ENCODE measurements at regions not wholly inside any gene's neighbourhood (a gene's known extent, or its start where the extent isn't known, plus 50 kb on each side); places are given as distances from the start of the nearest gene placed in this dataset.

DNA sequence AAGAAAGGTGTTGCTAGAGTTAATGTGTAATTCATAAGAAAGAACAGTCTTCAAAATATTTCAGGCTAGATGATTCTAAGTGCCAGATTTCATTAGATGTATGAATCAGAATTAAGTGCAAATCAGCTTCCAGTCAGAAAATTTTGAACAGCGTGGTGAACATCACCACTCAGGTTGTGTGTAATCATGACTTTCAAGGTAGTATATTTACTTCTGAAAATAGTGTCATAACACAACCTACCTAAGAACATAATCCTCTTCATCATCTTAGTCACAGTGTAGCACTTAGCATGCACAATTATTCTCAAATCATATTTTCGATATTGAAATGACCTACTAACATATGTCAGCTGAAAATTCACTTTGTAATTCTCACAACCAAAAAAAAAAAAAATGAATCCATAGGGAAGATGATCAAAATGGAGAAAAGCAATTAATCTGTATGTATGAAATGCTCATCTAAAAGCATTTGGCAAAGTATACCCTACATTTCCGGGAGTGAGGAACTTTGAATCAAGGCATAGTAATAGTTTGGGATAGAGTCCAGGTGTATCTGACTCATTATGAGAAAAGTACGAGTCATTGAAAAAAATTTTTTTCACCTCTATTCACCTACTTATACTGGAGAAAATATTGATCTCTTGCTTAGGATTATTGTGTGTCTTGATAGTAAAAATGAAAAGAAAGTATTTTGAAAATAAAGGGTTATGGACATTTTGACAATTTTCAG is 221.8 kb upstream of the CHRM3 start:
- FAIRE-seq (no peak), DNase-seq (ENCODE audit: insufficient read length, low spot score) (no peak)

DNA sequence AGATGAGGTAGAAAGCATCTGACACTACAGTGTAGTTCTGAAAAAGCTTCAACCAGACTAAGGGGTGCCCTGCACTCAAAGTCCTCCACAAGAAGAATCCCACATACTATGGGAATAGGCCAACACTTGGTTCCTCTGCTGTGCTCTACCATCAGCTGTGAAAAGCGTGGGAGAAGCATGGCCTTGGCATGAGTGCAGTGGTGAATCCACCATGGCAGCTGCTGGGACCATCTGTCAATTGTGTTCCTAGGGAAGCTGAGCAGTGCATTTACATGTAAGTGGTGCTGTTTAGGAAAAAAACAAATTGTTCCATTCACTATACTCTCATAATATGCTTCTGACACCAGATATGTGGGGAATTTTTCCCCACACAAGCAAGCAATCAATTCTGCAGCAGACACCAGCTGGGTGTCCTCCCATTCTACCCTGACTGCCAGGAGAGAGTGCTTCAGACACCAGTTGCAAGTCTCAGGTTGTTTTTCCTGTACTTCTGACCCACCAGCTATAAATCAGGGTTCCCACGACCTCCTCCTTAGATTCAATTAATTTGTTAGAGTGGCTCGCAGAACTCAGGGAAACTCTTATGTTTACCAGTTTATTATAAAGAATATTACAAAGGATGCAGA is 230.8 kb upstream of the CHRM3 start:
- FAIRE-seq (no peak), DNase-seq (ENCODE audit: insufficient read length, low spot score) (no peak)
- TF ChIP-seq SPI1 (IDR thresholded peaks at IDR 0.05; ENCODE audit: low read depth, low read length), result no peak
- no peak for TF ChIP-seq POLR2A (IDR thresholded peaks at IDR 0.05; ENCODE audit: low read depth, low read length)
- TF ChIP-seq POU2F2 (IDR thresholded peaks at IDR 0.05; ENCODE audit: low read depth, low read length), result no peak
- TF ChIP-seq TAF1 (IDR thresholded peaks at IDR 0.05; ENCODE audit: low read depth, low read length), result no peak
- no peak for TF ChIP-seq POLR2AphosphoS5 (IDR thresholded peaks at IDR 0.05; ENCODE audit: low read depth, low read length)
- no peak for TF ChIP-seq PAX5 (IDR thresholded peaks at IDR 0.05; ENCODE audit: insufficient read depth, low read length, severe bottlenecking)

More for the DNA sequence above, 221.8 kb upstream of the CHRM3 start:
- no peak for TF ChIP-seq SPI1 (IDR thresholded peaks at IDR 0.05; ENCODE audit: low read depth, low read length)

DNA sequence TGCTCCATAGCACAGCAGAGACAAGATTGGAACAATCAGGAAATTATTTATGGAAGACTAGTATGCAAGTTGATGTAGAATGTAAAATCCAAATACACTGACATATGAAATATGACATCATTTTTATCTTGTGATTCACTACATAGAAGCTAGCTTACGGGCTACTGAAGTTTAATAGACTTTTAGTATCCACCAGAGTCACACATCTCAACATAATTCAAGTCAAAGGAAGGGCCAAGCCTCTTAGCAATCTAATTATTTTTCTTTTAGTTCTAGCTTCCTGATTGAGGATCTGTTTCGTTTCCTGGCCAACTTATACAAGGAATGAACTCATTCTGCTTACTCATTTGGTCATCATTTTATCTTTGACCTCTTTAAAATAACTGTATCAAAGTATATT is 234.4 kb upstream of the CHRM3 start:
- DNase-seq (ENCODE audit: insufficient read length, low spot score) (no peak), FAIRE-seq (no peak)
- TF ChIP-seq PAX5 (IDR thresholded peaks at IDR 0.05; ENCODE audit: insufficient read depth, low read length, severe bottlenecking), result no peak

DNA sequence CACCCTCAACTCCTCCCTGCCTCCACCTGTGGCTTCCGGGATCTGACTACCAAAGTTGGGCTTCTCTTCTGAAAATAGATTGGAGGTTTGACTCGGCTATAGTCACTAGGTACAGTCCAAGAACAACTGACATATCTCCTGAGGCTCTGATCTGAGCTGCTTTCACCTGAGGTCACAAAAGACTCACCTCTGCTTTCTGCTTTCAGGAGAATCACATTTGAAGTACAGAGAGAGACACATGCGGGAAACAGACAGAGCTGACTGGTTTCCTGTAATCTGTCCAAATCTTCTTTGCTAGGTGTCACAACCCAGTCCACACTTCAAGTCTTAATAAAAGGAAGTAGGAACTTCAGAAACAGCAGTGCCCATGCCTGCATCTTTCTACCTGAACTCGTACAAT is 245.4 kb upstream of the CHRM3 start:
- no peak for TF ChIP-seq POLR2AphosphoS5 (IDR thresholded peaks at IDR 0.05; ENCODE audit: low read depth, low read length)
- TF ChIP-seq PAX5 (IDR thresholded peaks at IDR 0.05; ENCODE audit: insufficient read depth, low read length, severe bottlenecking), result no peak
- TF ChIP-seq POU2F2 (IDR thresholded peaks at IDR 0.05; ENCODE audit: low read depth, low read length), result no peak
- no peak for TF ChIP-seq POLR2A (IDR thresholded peaks at IDR 0.05; ENCODE audit: low read depth, low read length)
- FAIRE-seq (no peak), DNase-seq (ENCODE audit: insufficient read length, low spot score) (no peak)

DNA sequence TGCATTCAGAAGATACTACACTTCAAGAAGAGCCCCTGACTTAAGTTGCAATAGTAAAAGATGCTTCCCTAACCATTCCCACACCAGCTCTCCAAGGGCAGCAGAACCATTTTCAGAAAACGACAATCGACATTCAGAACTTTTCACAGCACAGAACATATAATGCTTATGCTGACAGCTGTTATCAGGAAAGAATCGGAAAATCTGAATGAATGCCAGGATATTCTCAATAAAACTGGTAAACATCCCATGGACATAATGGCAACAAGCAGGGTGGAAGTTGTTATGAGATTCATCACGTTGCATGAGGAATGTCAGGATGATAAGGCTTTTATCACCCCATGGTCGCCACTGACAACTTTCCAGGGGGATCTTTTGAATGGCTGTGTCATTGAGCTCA is 246.6 kb upstream of the CHRM3 start:
- FAIRE-seq (no peak), DNase-seq (ENCODE audit: insufficient read length, low spot score) (no peak)
- TF ChIP-seq POU2F2 (IDR thresholded peaks at IDR 0.05; ENCODE audit: low read depth, low read length) (no peak), SPI1 (IDR thresholded peaks at IDR 0.05; ENCODE audit: low read depth, low read length) (no peak), POLR2A (IDR thresholded peaks at IDR 0.05; ENCODE audit: low read depth, low read length) (no peak), POLR2AphosphoS5 (IDR thresholded peaks at IDR 0.05; ENCODE audit: low read depth, low read length) (no peak), TAF1 (IDR thresholded peaks at IDR 0.05; ENCODE audit: low read depth, low read length) (no peak), PAX5 (IDR thresholded peaks at IDR 0.05; ENCODE audit: insufficient read depth, low read length, severe bottlenecking) (no peak)

DNA sequence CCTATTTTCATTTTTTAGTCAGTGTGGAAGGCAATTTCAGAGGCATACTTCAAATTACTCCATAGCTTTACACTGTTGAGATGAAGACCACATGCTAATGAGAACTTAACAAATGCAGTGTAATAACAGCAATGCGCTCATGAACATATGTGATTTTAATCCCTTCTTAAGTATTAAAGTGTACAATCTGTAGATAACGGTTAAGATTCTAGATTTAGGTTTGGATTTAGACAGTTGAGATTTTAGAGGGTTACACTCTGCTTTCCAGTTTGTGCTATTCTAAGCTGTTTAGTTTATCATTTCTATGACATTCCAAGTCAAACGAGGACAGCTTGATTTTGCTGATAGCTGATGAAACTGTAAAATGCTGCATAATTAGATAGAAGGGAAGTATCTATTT is 257.8 kb upstream of the CHRM3 start:
- no peak for TF ChIP-seq TAF1 (IDR thresholded peaks at IDR 0.05; ENCODE audit: low read depth, low read length)
- TF ChIP-seq POU2F2 (IDR thresholded peaks at IDR 0.05; ENCODE audit: low read depth, low read length), result no peak
- TF ChIP-seq POLR2A (IDR thresholded peaks at IDR 0.05; ENCODE audit: low read depth, low read length), result no peak
- no peak for TF ChIP-seq PAX5 (IDR thresholded peaks at IDR 0.05; ENCODE audit: insufficient read depth, low read length, severe bottlenecking)
- no peak for TF ChIP-seq SPI1 (IDR thresholded peaks at IDR 0.05; ENCODE audit: low read depth, low read length)
- TF ChIP-seq POLR2AphosphoS5 (IDR thresholded peaks at IDR 0.05; ENCODE audit: low read depth, low read length), result no peak
- FAIRE-seq, result no peak
- DNase-seq (ENCODE audit: insufficient read length, low spot score), result no peak

DNA sequence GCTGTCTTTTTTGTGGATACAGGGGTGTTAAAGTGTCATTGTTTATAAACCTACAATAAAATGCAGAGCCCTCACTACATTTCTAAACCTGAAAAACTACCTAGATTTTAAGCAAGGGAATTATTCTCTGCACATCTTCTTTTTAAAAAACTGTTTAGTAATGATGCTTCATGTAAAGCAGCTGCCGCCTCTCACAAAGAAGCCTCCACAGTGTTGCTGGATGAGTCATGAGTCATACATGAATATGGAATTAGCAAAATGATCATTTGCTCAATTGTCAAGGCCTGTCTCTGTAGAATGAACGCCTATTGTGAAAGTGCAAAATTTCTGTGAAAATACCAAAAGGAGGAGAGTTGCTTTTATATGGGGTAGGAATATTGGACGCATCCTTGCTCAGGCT is 259.5 kb upstream of the CHRM3 start:
- FAIRE-seq (no peak), DNase-seq (ENCODE audit: insufficient read length, low spot score) (no peak)
- TF ChIP-seq SPI1 (IDR thresholded peaks at IDR 0.05; ENCODE audit: low read depth, low read length) (no peak), TAF1 (IDR thresholded peaks at IDR 0.05; ENCODE audit: low read depth, low read length) (no peak), POU2F2 (IDR thresholded peaks at IDR 0.05; ENCODE audit: low read depth, low read length) (no peak), PAX5 (IDR thresholded peaks at IDR 0.05; ENCODE audit: insufficient read depth, low read length, severe bottlenecking) (no peak), POLR2A (IDR thresholded peaks at IDR 0.05; ENCODE audit: low read depth, low read length) (no peak), POLR2AphosphoS5 (IDR thresholded peaks at IDR 0.05; ENCODE audit: low read depth, low read length) (no peak)

DNA sequence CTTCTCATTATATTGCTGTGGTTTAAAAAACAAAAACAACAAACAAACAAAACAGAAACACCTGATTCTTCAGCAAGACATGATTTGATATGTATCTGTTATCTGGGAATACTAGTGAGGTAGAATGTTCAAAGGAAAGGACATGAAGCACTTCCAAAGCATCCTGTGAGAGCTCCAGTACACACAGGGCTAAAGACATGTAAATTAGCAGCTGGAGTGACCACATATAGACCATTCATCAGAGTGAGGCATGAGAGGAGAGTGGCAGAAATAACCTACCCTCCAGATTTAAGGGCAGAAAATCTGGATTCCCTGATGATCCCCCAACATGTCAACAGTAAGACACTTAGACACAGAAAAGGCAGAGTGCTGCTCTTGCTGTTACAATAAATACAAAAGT is 260.5 kb upstream of the CHRM3 start:
- no peak for FAIRE-seq
- TF ChIP-seq SPI1 (IDR thresholded peaks at IDR 0.05; ENCODE audit: low read depth, low read length) (no peak), POLR2AphosphoS5 (IDR thresholded peaks at IDR 0.05; ENCODE audit: low read depth, low read length) (no peak), POU2F2 (IDR thresholded peaks at IDR 0.05; ENCODE audit: low read depth, low read length) (no peak), PAX5 (IDR thresholded peaks at IDR 0.05; ENCODE audit: insufficient read depth, low read length, severe bottlenecking) (no peak), POLR2A (IDR thresholded peaks at IDR 0.05; ENCODE audit: low read depth, low read length) (no peak), TAF1 (IDR thresholded peaks at IDR 0.05; ENCODE audit: low read depth, low read length) (no peak)
- no peak for DNase-seq (ENCODE audit: insufficient read length, low spot score)

DNA sequence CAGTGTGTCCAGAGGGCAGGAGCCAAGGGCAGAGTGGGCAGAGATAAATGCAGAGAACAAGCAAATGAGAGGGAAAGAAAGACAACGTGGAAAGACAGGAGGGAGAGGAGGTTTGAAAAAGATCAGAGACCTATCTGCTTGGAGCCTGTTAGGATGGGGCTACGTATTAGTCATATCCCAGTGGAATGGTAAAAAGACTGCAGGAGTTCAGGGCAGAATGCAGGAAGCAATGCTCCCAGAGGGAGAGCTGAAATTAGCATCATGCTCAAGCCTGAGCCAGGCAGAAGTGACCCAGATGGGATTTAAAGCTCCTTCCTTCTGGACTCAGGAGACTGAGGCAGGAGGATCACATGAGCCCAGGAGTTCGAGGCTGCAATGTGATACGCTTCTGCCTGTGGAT is 261.3 kb upstream of the CHRM3 start:
- TF ChIP-seq POU2F2 (IDR thresholded peaks at IDR 0.05; ENCODE audit: low read depth, low read length) (no peak), SPI1 (IDR thresholded peaks at IDR 0.05; ENCODE audit: low read depth, low read length) (no peak)
- DNase-seq (ENCODE audit: insufficient read length, low spot score) (no peak), FAIRE-seq (no peak)

DNA sequence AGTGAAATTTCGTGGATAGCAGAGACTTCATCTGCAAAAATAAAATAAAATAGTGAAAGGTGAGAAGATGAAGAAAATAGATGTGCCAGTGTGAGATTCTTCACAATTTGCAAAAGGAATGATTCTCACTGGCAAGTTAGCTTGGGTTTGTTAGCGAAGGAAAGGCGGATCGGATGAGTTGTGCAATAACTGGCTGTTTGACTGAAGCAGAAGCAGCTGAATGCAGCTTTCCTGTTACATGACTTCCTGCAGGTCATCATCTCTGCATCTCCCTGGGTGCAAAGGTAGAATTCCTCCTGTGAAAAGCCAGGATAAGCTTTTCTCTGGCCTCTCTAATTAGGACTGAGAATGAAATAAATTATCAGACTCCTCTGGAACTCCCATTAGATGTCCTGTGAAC is 263.1 kb upstream of the CHRM3 start:
- FAIRE-seq (no peak), DNase-seq (ENCODE audit: insufficient read length, low spot score) (no peak)
- TF ChIP-seq PAX5 (IDR thresholded peaks at IDR 0.05; ENCODE audit: insufficient read depth, low read length, severe bottlenecking) (no peak), SPI1 (IDR thresholded peaks at IDR 0.05; ENCODE audit: low read depth, low read length) (no peak)

Data from GM12891 (cell line).